HG03066 (cell line): ENCODE measurements at regions not wholly inside any gene's neighbourhood (a gene's known extent, or its start where the extent isn't known, plus 50 kb on each side); places are given as distances from the start of the nearest gene placed in this dataset.

Experiments used
- ATAC-seq: cut with Tn5 transposase; IDR thresholded peaks from one replicate; pipeline ENCODE4 v1.9.1; 2021; ENCODE audit warnings: low read depth; ENCODE audit not compliant: unreplicated experiment

- no peak for ATAC-seq
Observed at GRCh38 chr6:56692523-56693245, 50.0 kb upstream of the DST start.
